HCT116 (cell line): ENCODE measurements at regions not wholly inside any gene's neighbourhood (a gene's known extent, or its start where the extent isn't known, plus 50 kb on each side); places are given as distances from the start of the nearest gene placed in this dataset.

Experiments
- ATAC-seq: fragments of 200-7000 bp; cut with Tn5 transposase; 2 replicates; pipeline ENCODE4 v1.9.1; 2020; ENCODE audit warnings: mild to moderate bottlenecking, moderate library complexity
- BruUV-seq: library from RNA; stranded (reverse); fragments of 400-500 nt; replicated peaks from 2 replicates; lab custom pipeline; 2021; lab: Mats Ljungman, UMichigan
- CTCF ChIA-PET: fragments of 300-600 bp; sonication (Branson Sonifier 250); formaldehyde crosslinking; loops from one replicate; lab custom pipeline; 2021; ENCODE audit warnings: antibody characterized with exemption; lab: Charles Lee
- POLR2A ChIA-PET: fragments of 300-600, 350-600 bp; sonication (Branson Sonifier 250); formaldehyde crosslinking; loops from one replicate; lab custom pipeline; 2021; ENCODE audit warnings: antibody characterized with exemption; lab: Charles Lee
- RAD21 ChIA-PET, 2 experiments: fragments of 300-600 bp; sonication (Branson Sonifier 250); formaldehyde crosslinking; loops; one replicate each; lab custom pipeline; 2023; ENCODE audit warnings: low total read pairs in 2 of 2; ENCODE audit not compliant: uncharacterized antibody in 2 of 2, unreplicated experiment in 2 of 2, low non-redundant PET in 1 of 2; lab: Charles Lee
- DNase-seq: peaks from one replicate; pipeline ENCODE4 v3.0.0-alpha.2; 2010; ENCODE audit warnings: low read depth, low spot score
- H2AFZ ChIP-seq: fragments of 200-600 bp; shearing (Covaris generic), sonication (generic); 2 replicates; pipeline ENCODE4 v1.6.1; 2017; ENCODE audit warnings: low read depth, mixed run types, mixed read lengths, antibody characterized with exemption, low read length; ENCODE audit not compliant: poor library complexity, severe bottlenecking
- H3K27ac ChIP-seq: 2 replicates; pipeline ENCODE4 v1.5.1; 2012; ENCODE audit warnings: low read depth, low read length
- H3K27me3 ChIP-seq: fragments of 200-600 bp; sonication (generic); 2 replicates; pipeline ENCODE4 v1.6.1; 2016; ENCODE audit warnings: mixed run types, low read length, mixed read lengths; ENCODE audit not compliant: insufficient read depth
- H3K36me3 ChIP-seq, 2 experiments: fragments of 200-500 bp in 1 of 2; fragments of 200-600 bp in 1 of 2; sonication (Bioruptor generic) in 1 of 2; sonication (generic) in 1 of 2; 2 replicates each; pipeline versions ENCODE4 v1.5.1 to v1.6.1; 2014 to 2016; ENCODE audit warnings: low read length in 2 of 2, inconsistent platforms in 1 of 2, mixed read lengths in 1 of 2, mixed run types in 1 of 2; ENCODE audit not compliant: insufficient read depth in 2 of 2, control insufficient read depth in 1 of 2
- H3K4me1 ChIP-seq, 2 experiments: fragments of 200-600 bp in 1 of 2; sonication (generic) in 1 of 2; 2 replicates each; pipeline versions ENCODE4 v1.5.1 to v1.6.1; 2012 to 2017; ENCODE audit warnings: low read length in 2 of 2, inconsistent platforms in 1 of 2, mild to moderate bottlenecking in 1 of 2, mixed read lengths in 1 of 2, mixed run types in 1 of 2, moderate library complexity in 1 of 2; ENCODE audit not compliant: insufficient read depth in 2 of 2, control insufficient read depth in 1 of 2
- H3K4me2 ChIP-seq: fragments of 200-600 bp; sonication (generic); 2 replicates; pipeline ENCODE4 v1.6.1; 2017; ENCODE audit warnings: mixed run types, low read length, mixed read lengths
- H3K4me3 ChIP-seq, 2 experiments: fragments of 200-600 bp in 1 of 2; sonication (generic) in 1 of 2; replicated peaks in 1 of 2; 2 replicates each; pipeline ENCODE4 v1.5.1; 2011 to 2016; ENCODE audit warnings: low read length in 2 of 2, control low read depth in 1 of 2, low read depth in 1 of 2, mild to moderate bottlenecking in 1 of 2, mixed read lengths in 1 of 2, mixed run types in 1 of 2
- H3K79me2 ChIP-seq: fragments of 200-600 bp; sonication (generic); 2 replicates; pipeline ENCODE4 v1.6.1; 2017; ENCODE audit warnings: mild to moderate bottlenecking, mixed run types, low read length, moderate library complexity, mixed read lengths; ENCODE audit not compliant: insufficient read depth
- H3K9ac ChIP-seq: fragments of 200-600 bp; sonication (generic); 2 replicates; pipeline ENCODE4 v1.6.1; 2016; ENCODE audit warnings: low read length, mixed read lengths
- H3K9me2 ChIP-seq: fragments of 200-600 bp; sonication (generic), shearing (Covaris generic); 2 replicates; pipeline ENCODE4 v1.6.1; 2017; ENCODE audit warnings: mixed run types, mild to moderate bottlenecking, moderate library complexity; ENCODE audit not compliant: insufficient read depth
- H3K9me3 ChIP-seq, 2 experiments: fragments of 200-500 bp in 1 of 2; fragments of 200-600 bp in 1 of 2; sonication (Bioruptor generic) in 1 of 2; sonication (generic) in 1 of 2; 2 replicates each; pipeline ENCODE4 v1.6.1; 2014 to 2017; ENCODE audit warnings: low read length in 2 of 2, mixed read lengths in 2 of 2, inconsistent platforms in 1 of 2, low read depth in 1 of 2, mild to moderate bottlenecking in 1 of 2, mixed run types in 1 of 2, moderate library complexity in 1 of 2; ENCODE audit not compliant: control insufficient read depth in 1 of 2, insufficient read depth in 1 of 2
- H4K20me1 ChIP-seq: fragments of 200-600 bp; sonication (generic), shearing (Covaris generic); 2 replicates; pipeline ENCODE4 v1.6.1; 2017; ENCODE audit warnings: mixed run types, mild to moderate bottlenecking, moderate library complexity; ENCODE audit not compliant: insufficient read depth
- CTCF ChIP-seq, 3 experiments: fragments of 200-600 bp in 1 of 3; sonication (generic) in 1 of 3; IDR thresholded peaks in 2 of 3; conservative IDR thresholded peaks in 1 of 3; 2 replicates each; pipeline ENCODE4 v1.5.1; 2012 to 2017; ENCODE audit warnings: low read depth in 2 of 3, low read length in 2 of 3, antibody characterized with exemption in 1 of 3, borderline replicate concordance in 1 of 3, control low read depth in 1 of 3, mild to moderate bottlenecking in 1 of 3, mixed read lengths in 1 of 3, mixed run types in 1 of 3, moderate library complexity in 1 of 3; ENCODE audit not compliant: insufficient read depth in 1 of 3
- FOSL1 ChIP-seq: IDR thresholded peaks from 2 replicates; pipeline ENCODE4 v1.6.1; 2012; ENCODE audit warnings: low read depth
- POLR2A ChIP-seq: IDR thresholded peaks from 2 replicates; pipeline ENCODE4 v1.7.0; 2011; ENCODE audit warnings: borderline replicate concordance; ENCODE audit not compliant: insufficient read depth, insufficient read length; ENCODE audit errors: extremely low read depth
- REST ChIP-seq: IDR thresholded peaks from 2 replicates; pipeline ENCODE4 v1.6.1; 2012; ENCODE audit warnings: low read depth
- intact Hi-C: fragments of 100-400 bp; cut with micrococcal nuclease; formaldehyde crosslinking; loops from 2 replicates; pipeline ENCODE4 v1.10.0; 2022

GRCh38 chr5:135149956-135150723 lies 116.1 kb upstream of the PITX1 start:
- ChIA-PET CTCF (no interaction called here), POLR2A (no interaction called here)
- no TSS peak for BruUV-seq

More at GRCh38 chr5:135149956-135150723, 116.1 kb upstream of the PITX1 start:
- Histone ChIP-seq H3K36me3 (no peaks in the 10 kb centered on the region), H3K4me3 (no peak overlapping the region), H3K27ac (no peak overlapping the region), H4K20me1 (no peaks in the 10 kb centered on the region), H3K4me2 (no peak overlapping the region), H3K27me3 (no peaks in the 10 kb centered on the region), H3K9me3 (no peaks in the 10 kb centered on the region)
- intact Hi-C loops, result no loop called here
- TF ChIP-seq REST (no peak), CTCF (IDR thresholded peaks at IDR 0.05 in 2 of 3, conservative IDR thresholded peaks at IDR 0.05 in 1 of 3; ENCODE audit: borderline replicate concordance in 1 of 3, insufficient read depth in 1 of 3, low read depth in 2 of 3, low read length in 2 of 3) (no peak), FOSL1 (no peak), POLR2A (no peak)
- TF ChIP-seq, all 23 proteins: peak for 0
- no peaks in the 10 kb centered on the region for H3K9me2 ChIP-seq
- no peak overlapping the region for H2AFZ ChIP-seq
- ATAC-seq (no peak), DNase-seq (no peak)
- H3K79me2 ChIP-seq, result no peaks in the 10 kb centered on the region
- no peak overlapping the region for H3K9ac ChIP-seq
- RAD21 ChIA-PET, result no interaction called here
- no peaks in the 10 kb centered on the region for H3K4me1 ChIP-seq
